AG10803 (cell line): ENCODE measurements at regions not wholly inside any gene's neighbourhood (a gene's known extent, or its start where the extent isn't known, plus 50 kb on each side); places are given as distances from the start of the nearest gene placed in this dataset.
"Not testable (repeated sequence)": the region's sequence is repeated elsewhere in the genome, so short reads cannot be mapped to it uniquely, and the experiment has no call there.

ENCODE experiments used
- DNase-seq: peaks from one replicate; pipeline ENCODE4 v3.0.0; 2010; ENCODE audit warnings: low read depth
- H3K4me3 ChIP-seq: 2 replicates; pipeline ENCODE4 v1.5.1; 2011; ENCODE audit warnings: mild to moderate bottlenecking, low read length, control low read depth
- CTCF ChIP-seq: conservative IDR thresholded peaks from 2 replicates; pipeline ENCODE4 v1.5.1; 2011; ENCODE audit warnings: mild to moderate bottlenecking, low read length, control low read depth, inconsistent platforms

DNA sequence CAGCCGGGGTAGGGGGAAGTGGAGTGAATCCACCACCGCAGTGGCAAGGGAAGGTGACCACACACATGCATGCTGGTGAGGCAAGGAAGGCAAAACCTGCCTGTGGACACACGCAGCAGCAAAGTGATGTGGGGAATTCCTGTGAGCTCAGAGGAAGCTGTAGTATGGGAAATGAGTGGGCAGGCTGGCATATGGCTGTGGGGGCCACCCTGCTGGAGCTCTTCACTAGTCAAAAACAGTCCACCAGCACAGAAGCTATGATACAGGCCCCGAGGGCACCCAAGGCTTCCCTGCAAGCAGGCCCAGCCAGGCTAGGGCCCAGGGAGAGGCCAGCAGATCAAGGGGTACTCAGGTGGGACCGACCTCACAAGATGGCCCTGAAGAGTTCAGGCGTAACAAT, 239.1 kb downstream of the CHM start:
- TF ChIP-seq CTCF = no peak

GRCh38 chrX:85772391-85772790, 275.0 kb downstream of the CHM start:
- not testable (repeated sequence) for H3K4me3 ChIP-seq, DNase-seq

More for the DNA sequence above, 239.1 kb downstream of the CHM start:
- no peak for DNase-seq
- H3K4me3 ChIP-seq = no peak overlapping the region

DNA sequence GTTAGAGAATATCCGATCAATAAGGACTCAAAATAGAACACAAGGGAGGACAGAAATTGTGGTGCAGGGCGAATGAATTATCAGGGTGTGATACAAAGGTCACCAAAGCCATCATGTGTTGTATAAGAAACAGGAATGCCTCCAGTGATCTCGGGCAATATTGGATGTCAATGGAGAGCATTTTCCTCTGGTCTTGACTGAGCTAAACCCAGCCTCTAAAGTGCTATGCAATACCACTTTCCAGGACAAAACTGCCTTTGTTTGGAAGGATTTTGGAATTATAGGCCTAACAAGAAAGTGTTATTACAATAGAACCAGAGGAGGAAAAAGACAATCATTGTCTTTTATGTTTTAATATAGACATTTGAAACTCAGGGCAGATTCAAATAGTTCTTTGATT, 281.7 kb downstream of the CHM start:
- no peak for DNase-seq
- TF ChIP-seq CTCF = no peak
- no peak overlapping the region for H3K4me3 ChIP-seq

DNA sequence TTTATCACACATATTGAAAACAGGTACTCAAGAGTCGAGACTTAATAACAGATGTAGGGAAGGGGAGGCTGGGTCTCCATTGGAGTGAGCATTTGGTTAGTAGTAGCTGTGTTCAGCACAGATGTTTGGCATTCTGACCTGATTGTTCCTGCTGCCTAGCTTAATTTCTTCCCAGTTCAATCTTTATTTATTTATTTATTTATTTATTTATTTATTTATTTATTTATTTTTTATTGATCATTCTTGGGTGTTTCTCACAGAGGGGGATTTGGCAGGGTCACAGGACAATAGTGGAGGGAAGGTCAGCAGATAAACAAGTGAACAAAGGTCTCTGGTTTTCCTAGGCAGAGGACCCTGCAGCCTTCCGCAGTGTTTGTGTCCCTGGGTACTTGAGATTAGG, 324.3 kb downstream of the CHM start:
- not testable (repeated sequence) for DNase-seq, H3K4me3 ChIP-seq

- not testable (repeated sequence) for H3K4me3 ChIP-seq, DNase-seq
Measured at GRCh38 chrX:85703233-85703632, 323.8 kb upstream of the POF1B start.

DNA sequence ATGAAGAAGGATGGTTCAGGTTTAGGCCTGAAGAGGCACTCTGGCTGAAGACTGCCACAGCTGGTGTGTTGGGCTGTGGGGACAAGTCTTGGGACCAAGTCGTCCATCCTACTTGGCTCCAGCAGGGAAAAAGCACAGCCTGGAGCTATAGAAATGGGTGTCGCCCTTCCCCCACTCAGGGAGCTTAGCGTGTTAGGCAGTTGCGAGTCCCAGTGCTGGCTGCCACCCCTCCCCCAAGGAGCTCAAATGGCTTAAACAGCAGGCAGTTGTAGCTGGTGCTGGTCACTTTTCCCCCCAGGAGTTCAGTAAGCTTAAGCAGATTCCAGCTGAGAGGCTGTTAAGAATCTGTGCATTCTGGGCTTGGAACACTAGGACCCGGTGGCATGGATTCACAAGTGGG, 319.5 kb upstream of the POF1B start:
- TF ChIP-seq CTCF = no peak
- no peak for DNase-seq
- H3K4me3 ChIP-seq = no peak overlapping the region

GRCh38 chrX:85685843-85686242, 306.4 kb upstream of the POF1B start:
- no peak for TF ChIP-seq CTCF

GRCh38 chrX:85666471-85666870, 287.0 kb upstream of the POF1B start:
- TF ChIP-seq CTCF = no peak
- no peak overlapping the region for H3K4me3 ChIP-seq
- no peak for DNase-seq

More at GRCh38 chrX:85685843-85686242, 306.4 kb upstream of the POF1B start:
- DNase-seq = no peak
- H3K4me3 ChIP-seq = no peak overlapping the region

DNA sequence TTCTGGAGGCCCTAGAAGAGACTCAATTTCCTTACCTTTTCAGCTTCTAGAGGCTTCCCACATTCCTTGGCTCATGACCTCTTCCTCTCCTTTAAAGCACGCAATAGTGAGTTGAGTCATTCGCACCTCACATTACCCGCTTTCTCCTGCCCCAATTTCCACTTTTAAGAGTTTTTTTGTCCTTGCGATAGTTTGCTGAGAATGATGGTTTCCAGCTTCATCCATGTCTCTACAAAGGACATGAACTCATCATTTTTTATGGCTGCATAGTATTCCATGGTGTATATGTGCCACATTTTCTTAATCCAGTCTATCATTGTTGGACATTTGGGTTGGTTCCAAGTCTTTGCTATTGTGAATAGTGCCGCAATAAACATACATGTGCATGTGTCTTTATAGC, 284.5 kb upstream of the POF1B start:
- H3K4me3 ChIP-seq, DNase-seq: not testable (repeated sequence)
